Kidney (tissue), 13 donors: ENCODE measurements at regions not wholly inside any gene's neighbourhood (a gene's known extent, or its start where the extent isn't known, plus 50 kb on each side); places are given as distances from the start of the nearest gene placed in this dataset.

Experiments used
- DNase-seq, 5 donors: peaks; one replicate each; pipeline ENCODE4 v3.0.0-alpha.2; 2013 to 2020
- FAIRE-seq: peaks from 2 replicates; lab custom pipeline; 2012; peaks lifted over from hg19 to GRCh38; lab: Jason Lieb, UNC
- H3K27ac ChIP-seq, 2 donors: one replicate each; pipeline ENCODE4 v1.7.0; 2013; ENCODE audit warnings: low read depth in 2 of 2, low read length in 2 of 2, inconsistent platforms in 1 of 2
- H3K27me3 ChIP-seq: one replicate; pipeline ENCODE4 v1.7.1; 2013; ENCODE audit warnings: low read length, inconsistent platforms; ENCODE audit not compliant: control insufficient read depth, insufficient read depth
- H3K36me3 ChIP-seq, 3 donors: one replicate each; pipeline versions ENCODE4 v1.7.0 to v1.7.1; 2013; ENCODE audit warnings: low read length in 3 of 3, control low read depth in 1 of 3, inconsistent platforms in 1 of 3; ENCODE audit not compliant: insufficient read depth in 3 of 3, control insufficient read depth in 2 of 3
- H3K4me1 ChIP-seq, 3 donors: one replicate each; pipeline versions ENCODE4 v1.7.0 to v1.7.1; 2013; ENCODE audit warnings: low read length in 3 of 3, inconsistent platforms in 1 of 3, low read depth in 1 of 3; ENCODE audit not compliant: control insufficient read depth in 2 of 3, insufficient read depth in 2 of 3
- H3K4me3 ChIP-seq, 3 donors: one replicate each; pipeline versions ENCODE4 v1.7.0 to v1.8.1; 2013; ENCODE audit warnings: low read length in 3 of 3, control low read depth in 1 of 3, inconsistent platforms in 1 of 3
- H3K9ac ChIP-seq, 3 donors: one replicate each; pipeline versions ENCODE4 v1.7.0 to v1.7.1; 2013; ENCODE audit warnings: low read length in 3 of 3, control low read depth in 1 of 3, inconsistent platforms in 1 of 3
- H3K9me3 ChIP-seq, 3 donors: one replicate each; pipeline versions ENCODE4 v1.7.0 to v1.7.1; 2013; ENCODE audit warnings: low read length in 3 of 3, control low read depth in 1 of 3, inconsistent platforms in 1 of 3; ENCODE audit not compliant: control insufficient read depth in 2 of 3, insufficient read depth in 1 of 3
- CTCF ChIP-seq: IDR thresholded peaks from 3 replicates; pipeline ENCODE4 v1.5.1; 2012; ENCODE audit warnings: mild to moderate bottlenecking, moderate library complexity, borderline replicate concordance; ENCODE audit not compliant: insufficient read depth; ENCODE audit errors: extremely low read depth
- intact Hi-C: fragments of 100-400 bp; cut with DNase I; formaldehyde crosslinking; loops from one replicate; pipeline ENCODE4 v1.11.1; 2022
- donor health status: control.
- donor health status: control.
- donor health status: control.
- donor health status: control.
- donor health status: control.
- donor health status: DM: yes; HTN: yes; CAD: no.
- donor health status: Normal renal cell carcinoma (clear cell type).

- no peak overlapping the region for H3K27ac ChIP-seq
- DNase-seq (peak in 2 of 5 donors; percentile 40 to 60), FAIRE-seq (no peak)
- no peak for TF ChIP-seq CTCF
- no peaks in the 10 kb centered on the region for H3K27me3 ChIP-seq
- no peaks in the 10 kb centered on the region for H3K9me3 ChIP-seq
- no peak overlapping the region for H3K4me3 ChIP-seq
- H3K9ac ChIP-seq = no peak overlapping the region
- intact Hi-C loops = no loop called here
- no peaks in the 10 kb centered on the region for H3K4me1 ChIP-seq
- no peaks in the 10 kb centered on the region for H3K36me3 ChIP-seq
Measured at GRCh38 chr10:131436458-131436857, 124.9 kb upstream of the TCERG1L start.

- Histone ChIP-seq H3K27ac (no peak overlapping the region), H3K4me3 (no peak overlapping the region), H3K4me1 (no peaks in the 10 kb centered on the region), H3K27me3 (no peaks in the 10 kb centered on the region), H3K36me3 (no peaks in the 10 kb centered on the region), H3K9ac (no peak overlapping the region), H3K9me3 (no peaks in the 10 kb centered on the region)
- no peak for TF ChIP-seq CTCF
- FAIRE-seq = no peak
- peak in 1 of 5 donors; percentile 59 for DNase-seq
- intact Hi-C loops = no loop called here
Measured at GRCh38 chr10:131437556-131438475, 126.3 kb upstream of the TCERG1L start.

GRCh38 chr10:131438665-131439064 is 127.1 kb upstream of the TCERG1L start:
- DNase-seq = no peak
- Histone ChIP-seq H3K27me3 (no peaks in the 10 kb centered on the region), H3K9ac (no peak overlapping the region), H3K36me3 (no peaks in the 10 kb centered on the region), H3K4me3 (no peak overlapping the region), H3K9me3 (no peaks in the 10 kb centered on the region), H3K27ac (no peak overlapping the region), H3K4me1 (no peaks in the 10 kb centered on the region)
- no peak for TF ChIP-seq CTCF
- intact Hi-C loops = no loop called here
- FAIRE-seq = no peak
